ENCODE measurements at regions not wholly inside any gene's neighbourhood (a gene's known extent, or its start where the extent isn't known, plus 50 kb on each side); places are given as distances from the start of the nearest gene placed in this dataset.

- no peak for FAIRE-seq
- no peak for DNase-seq (ENCODE audit: extremely low spot score, insufficient read length, low read depth)
These were observed 173.6 kb downstream of the ARHGAP12 start for GRCh38 chr10:31754803-31755624.

GRCh38 chr10:31753681-31754080 is 174.9 kb downstream of the ARHGAP12 start:
- DNase-seq (ENCODE audit: extremely low spot score, insufficient read length, low read depth), result no peak
- FAIRE-seq, result no peak

GRCh38 chr10:31752170-31752569 is 176.5 kb downstream of the ARHGAP12 start:
- DNase-seq (ENCODE audit: extremely low spot score, insufficient read length, low read depth) (no peak), FAIRE-seq (no peak)

- DNase-seq (ENCODE audit: extremely low spot score, insufficient read length, low read depth), result no peak
- no peak for FAIRE-seq
These were observed 176.9 kb downstream of the ARHGAP12 start for GRCh38 chr10:31751738-31752080.

GRCh38 chr10:31751051-31751737 is 177.4 kb downstream of the ARHGAP12 start:
- DNase-seq (ENCODE audit: extremely low spot score, insufficient read length, low read depth), result no peak
- no peak for FAIRE-seq

- FAIRE-seq, result no peak
- DNase-seq (ENCODE audit: extremely low spot score, insufficient read length, low read depth), result no peak
These were observed 178.4 kb downstream of the ARHGAP12 start for GRCh38 chr10:31749981-31750840.

- DNase-seq (ENCODE audit: extremely low spot score, insufficient read length, low read depth) (no peak), FAIRE-seq (no peak)
These were observed 179.3 kb downstream of the ARHGAP12 start for GRCh38 chr10:31749301-31749700.

- DNase-seq (ENCODE audit: extremely low spot score, insufficient read length, low read depth), result no peak
- FAIRE-seq, result no peak
These were observed 182.8 kb downstream of the ARHGAP12 start for GRCh38 chr10:31745612-31746376.

GRCh38 chr10:31744025-31744424 is 184.6 kb downstream of the ARHGAP12 start:
- FAIRE-seq (no peak), DNase-seq (ENCODE audit: extremely low spot score, insufficient read length, low read depth) (no peak)

- FAIRE-seq, result no peak
- no peak for DNase-seq (ENCODE audit: extremely low spot score, insufficient read length, low read depth)
These were observed 186.4 kb downstream of the ARHGAP12 start for GRCh38 chr10:31742255-31742654.

- no peak for DNase-seq (ENCODE audit: extremely low spot score, insufficient read length, low read depth)
- no peak for FAIRE-seq
These were observed 187.2 kb downstream of the ARHGAP12 start for GRCh38 chr10:31741473-31741872.

- FAIRE-seq (no peak), DNase-seq (ENCODE audit: extremely low spot score, insufficient read length, low read depth) (no peak)
These were observed 188.9 kb downstream of the ARHGAP12 start for GRCh38 chr10:31739711-31740110.

- DNase-seq (ENCODE audit: extremely low spot score, insufficient read length, low read depth), result no peak
- no peak for FAIRE-seq
These were observed 189.5 kb downstream of the ARHGAP12 start for GRCh38 chr10:31739146-31739545.

GRCh38 chr10:31731711-31732110 is 196.9 kb downstream of the ARHGAP12 start:
- DNase-seq (ENCODE audit: extremely low spot score, insufficient read length, low read depth), result no peak
- no peak for FAIRE-seq

GRCh38 chr10:31730776-31731175 is 197.9 kb downstream of the ARHGAP12 start:
- no peak for FAIRE-seq
- no peak for DNase-seq (ENCODE audit: extremely low spot score, insufficient read length, low read depth)

- FAIRE-seq, result no peak
- DNase-seq (ENCODE audit: extremely low spot score, insufficient read length, low read depth), result no peak
These were observed 199.9 kb downstream of the ARHGAP12 start for GRCh38 chr10:31728698-31729224.

GRCh38 chr10:31725436-31725835 is 203.2 kb downstream of the ARHGAP12 start:
- FAIRE-seq (no peak), DNase-seq (ENCODE audit: extremely low spot score, insufficient read length, low read depth) (no peak)

GRCh38 chr10:31724296-31724695 is 204.3 kb downstream of the ARHGAP12 start:
- no peak for DNase-seq (ENCODE audit: extremely low spot score, insufficient read length, low read depth)
- FAIRE-seq, result no peak

GRCh38 chr10:31723106-31723750 is 205.4 kb downstream of the ARHGAP12 start:
- DNase-seq (ENCODE audit: extremely low spot score, insufficient read length, low read depth), result no peak
- FAIRE-seq, result no peak
